HCT116 (cell line): ENCODE measurements at regions not wholly inside any gene's neighbourhood (a gene's known extent, or its start where the extent isn't known, plus 50 kb on each side); places are given as distances from the start of the nearest gene placed in this dataset.

ENCODE experiments used
- ATAC-seq: fragments of 200-7000 bp; cut with Tn5 transposase; 2 replicates; pipeline ENCODE4 v1.9.1; 2020; ENCODE audit warnings: mild to moderate bottlenecking, moderate library complexity
- BruUV-seq: library from RNA; stranded (reverse); fragments of 400-500 nt; replicated peaks from 2 replicates; lab custom pipeline; 2021; lab: Mats Ljungman, UMichigan
- CTCF ChIA-PET: fragments of 300-600 bp; sonication (Branson Sonifier 250); formaldehyde crosslinking; loops from one replicate; lab custom pipeline; 2021; ENCODE audit warnings: antibody characterized with exemption; lab: Charles Lee
- POLR2A ChIA-PET: fragments of 300-600, 350-600 bp; sonication (Branson Sonifier 250); formaldehyde crosslinking; loops from one replicate; lab custom pipeline; 2021; ENCODE audit warnings: antibody characterized with exemption; lab: Charles Lee
- RAD21 ChIA-PET, 2 experiments: fragments of 300-600 bp; sonication (Branson Sonifier 250); formaldehyde crosslinking; loops; one replicate each; lab custom pipeline; 2023; ENCODE audit warnings: low total read pairs in 2 of 2; ENCODE audit not compliant: uncharacterized antibody in 2 of 2, unreplicated experiment in 2 of 2, low non-redundant PET in 1 of 2; lab: Charles Lee
- DNase-seq: peaks from one replicate; pipeline ENCODE4 v3.0.0-alpha.2; 2010; ENCODE audit warnings: low read depth, low spot score
- H2AFZ ChIP-seq: fragments of 200-600 bp; shearing (Covaris generic), sonication (generic); 2 replicates; pipeline ENCODE4 v1.6.1; 2017; ENCODE audit warnings: low read depth, mixed run types, mixed read lengths, antibody characterized with exemption, low read length; ENCODE audit not compliant: poor library complexity, severe bottlenecking
- H3K27ac ChIP-seq: 2 replicates; pipeline ENCODE4 v1.5.1; 2012; ENCODE audit warnings: low read depth, low read length
- H3K27me3 ChIP-seq: fragments of 200-600 bp; sonication (generic); 2 replicates; pipeline ENCODE4 v1.6.1; 2016; ENCODE audit warnings: mixed run types, low read length, mixed read lengths; ENCODE audit not compliant: insufficient read depth
- H3K36me3 ChIP-seq, 2 experiments: fragments of 200-500 bp in 1 of 2; fragments of 200-600 bp in 1 of 2; sonication (Bioruptor generic) in 1 of 2; sonication (generic) in 1 of 2; 2 replicates each; pipeline versions ENCODE4 v1.5.1 to v1.6.1; 2014 to 2016; ENCODE audit warnings: low read length in 2 of 2, inconsistent platforms in 1 of 2, mixed read lengths in 1 of 2, mixed run types in 1 of 2; ENCODE audit not compliant: insufficient read depth in 2 of 2, control insufficient read depth in 1 of 2
- H3K4me1 ChIP-seq, 2 experiments: fragments of 200-600 bp in 1 of 2; sonication (generic) in 1 of 2; 2 replicates each; pipeline versions ENCODE4 v1.5.1 to v1.6.1; 2012 to 2017; ENCODE audit warnings: low read length in 2 of 2, inconsistent platforms in 1 of 2, mild to moderate bottlenecking in 1 of 2, mixed read lengths in 1 of 2, mixed run types in 1 of 2, moderate library complexity in 1 of 2; ENCODE audit not compliant: insufficient read depth in 2 of 2, control insufficient read depth in 1 of 2
- H3K4me2 ChIP-seq: fragments of 200-600 bp; sonication (generic); 2 replicates; pipeline ENCODE4 v1.6.1; 2017; ENCODE audit warnings: mixed run types, low read length, mixed read lengths
- H3K4me3 ChIP-seq, 2 experiments: fragments of 200-600 bp in 1 of 2; sonication (generic) in 1 of 2; replicated peaks in 1 of 2; 2 replicates each; pipeline ENCODE4 v1.5.1; 2011 to 2016; ENCODE audit warnings: low read length in 2 of 2, control low read depth in 1 of 2, low read depth in 1 of 2, mild to moderate bottlenecking in 1 of 2, mixed read lengths in 1 of 2, mixed run types in 1 of 2
- H3K79me2 ChIP-seq: fragments of 200-600 bp; sonication (generic); 2 replicates; pipeline ENCODE4 v1.6.1; 2017; ENCODE audit warnings: mild to moderate bottlenecking, mixed run types, low read length, moderate library complexity, mixed read lengths; ENCODE audit not compliant: insufficient read depth
- H3K9ac ChIP-seq: fragments of 200-600 bp; sonication (generic); 2 replicates; pipeline ENCODE4 v1.6.1; 2016; ENCODE audit warnings: low read length, mixed read lengths
- H3K9me2 ChIP-seq: fragments of 200-600 bp; sonication (generic), shearing (Covaris generic); 2 replicates; pipeline ENCODE4 v1.6.1; 2017; ENCODE audit warnings: mixed run types, mild to moderate bottlenecking, moderate library complexity; ENCODE audit not compliant: insufficient read depth
- H3K9me3 ChIP-seq, 2 experiments: fragments of 200-500 bp in 1 of 2; fragments of 200-600 bp in 1 of 2; sonication (Bioruptor generic) in 1 of 2; sonication (generic) in 1 of 2; 2 replicates each; pipeline ENCODE4 v1.6.1; 2014 to 2017; ENCODE audit warnings: low read length in 2 of 2, mixed read lengths in 2 of 2, inconsistent platforms in 1 of 2, low read depth in 1 of 2, mild to moderate bottlenecking in 1 of 2, mixed run types in 1 of 2, moderate library complexity in 1 of 2; ENCODE audit not compliant: control insufficient read depth in 1 of 2, insufficient read depth in 1 of 2
- H4K20me1 ChIP-seq: fragments of 200-600 bp; sonication (generic), shearing (Covaris generic); 2 replicates; pipeline ENCODE4 v1.6.1; 2017; ENCODE audit warnings: mixed run types, mild to moderate bottlenecking, moderate library complexity; ENCODE audit not compliant: insufficient read depth
- ATF3 ChIP-seq: IDR thresholded peaks from 2 replicates; pipeline ENCODE4 v1.6.1; 2012
- CEBPB ChIP-seq: IDR thresholded peaks from 2 replicates; pipeline ENCODE4 v1.6.1; 2012; ENCODE audit warnings: low read depth
- CTCF ChIP-seq, 3 experiments: fragments of 200-600 bp in 1 of 3; sonication (generic) in 1 of 3; IDR thresholded peaks in 2 of 3; conservative IDR thresholded peaks in 1 of 3; 2 replicates each; pipeline ENCODE4 v1.5.1; 2012 to 2017; ENCODE audit warnings: low read depth in 2 of 3, low read length in 2 of 3, antibody characterized with exemption in 1 of 3, borderline replicate concordance in 1 of 3, control low read depth in 1 of 3, mild to moderate bottlenecking in 1 of 3, mixed read lengths in 1 of 3, mixed run types in 1 of 3, moderate library complexity in 1 of 3; ENCODE audit not compliant: insufficient read depth in 1 of 3
- EGR1 ChIP-seq: IDR thresholded peaks from 2 replicates; pipeline ENCODE4 v1.6.1; 2012; ENCODE audit warnings: low read depth
- ELF1 ChIP-seq: IDR thresholded peaks from 2 replicates; pipeline ENCODE4 v1.6.1; 2012; ENCODE audit warnings: low read depth, borderline replicate concordance
- EZH2 ChIP-seq: fragments of 200-600 bp; sonication (generic); IDR thresholded peaks from 2 replicates; pipeline ENCODE4 v1.6.1; 2017; ENCODE audit warnings: antibody characterized with exemption, mixed run types
- EZH2phosphoT487 ChIP-seq: fragments of 200-600 bp; IDR thresholded peaks from 2 replicates; pipeline ENCODE4 v1.6.1; 2018; ENCODE audit warnings: antibody characterized with exemption, borderline replicate concordance
- FOSL1 ChIP-seq: IDR thresholded peaks from 2 replicates; pipeline ENCODE4 v1.6.1; 2012; ENCODE audit warnings: low read depth
- JUND ChIP-seq: IDR thresholded peaks from 2 replicates; pipeline ENCODE4 v1.6.1; 2012
- MAX ChIP-seq: IDR thresholded peaks from 2 replicates; pipeline ENCODE4 v1.6.1; 2012
- POLR2A ChIP-seq: IDR thresholded peaks from 2 replicates; pipeline ENCODE4 v1.7.0; 2011; ENCODE audit warnings: borderline replicate concordance; ENCODE audit not compliant: insufficient read depth, insufficient read length; ENCODE audit errors: extremely low read depth
- POLR2AphosphoS5 ChIP-seq: IDR thresholded peaks from 2 replicates; pipeline ENCODE4 v1.6.1; 2011; ENCODE audit warnings: mild to moderate bottlenecking, low read depth, low read length, moderate library complexity
- REST ChIP-seq: IDR thresholded peaks from 2 replicates; pipeline ENCODE4 v1.6.1; 2012; ENCODE audit warnings: low read depth
- SRF ChIP-seq: IDR thresholded peaks from 2 replicates; pipeline ENCODE4 v1.6.1; 2012; ENCODE audit warnings: low read depth
- ZBTB33 ChIP-seq: IDR thresholded peaks from 2 replicates; pipeline ENCODE4 v1.6.1; 2011; ENCODE audit warnings: mild to moderate bottlenecking, low read length, moderate library complexity; ENCODE audit not compliant: insufficient replicate concordance; ENCODE audit errors: extremely low read depth
- intact Hi-C: fragments of 100-400 bp; cut with micrococcal nuclease; formaldehyde crosslinking; loops from 2 replicates; pipeline ENCODE4 v1.10.0; 2022

GRCh38 chr14:97024300-97024699 is 227.1 kb downstream of the VRK1 start:
- Histone ChIP-seq H3K9me3 (no peaks in the 10 kb centered on the region), H3K27me3 (no peaks in the 10 kb centered on the region), H2AFZ (no peak overlapping the region), H4K20me1 (no peaks in the 10 kb centered on the region), H3K79me2 (no peaks in the 10 kb centered on the region), H3K4me1 (no peaks in the 10 kb centered on the region), H3K36me3 (no peaks in the 10 kb centered on the region), H3K4me2 (no peak overlapping the region), H3K9ac (no peak overlapping the region), H3K4me3 (no peak overlapping the region), H3K9me2 (no peaks in the 10 kb centered on the region), H3K27ac (no peak overlapping the region)
- intact Hi-C loops: no loop called here
- ChIA-PET POLR2A (no interaction called here), RAD21 (no interaction called here), CTCF (no interaction called here)
- no TSS peak for BruUV-seq
- ATAC-seq (no peak), DNase-seq (no peak)
- TF ChIP-seq EZH2phosphoT487 (no peak), ZBTB33 (no peak), CEBPB (no peak), EZH2 (no peak), ATF3 (no peak), JUND (no peak), SRF (no peak), FOSL1 (no peak), CTCF (IDR thresholded peaks at IDR 0.05 in 2 of 3, conservative IDR thresholded peaks at IDR 0.05 in 1 of 3; ENCODE audit: borderline replicate concordance in 1 of 3, insufficient read depth in 1 of 3, low read depth in 2 of 3, low read length in 2 of 3) (no peak), REST (no peak), ELF1 (no peak), POLR2AphosphoS5 (no peak), POLR2A (no peak), MAX (no peak), EGR1 (no peak)
